Uterus (tissue), 3 donors: ENCODE measurements at regions not wholly inside any gene's neighbourhood (a gene's known extent, or its start where the extent isn't known, plus 50 kb on each side); places are given as distances from the start of the nearest gene placed in this dataset.

ENCODE experiments used
- DNase-seq, 2 donors: peaks; one replicate each; pipeline ENCODE4 v3.0.0-alpha.2; 2019 to 2020
- H3K27ac ChIP-seq, 2 donors: fragments of 200-600 bp; sonication (generic); 1 replicate in 1 of 2; 2 replicates in 1 of 2; pipeline ENCODE4 v1.5.1; 2016 to 2018
- H3K27me3 ChIP-seq, 2 donors: fragments of 200-600 bp; sonication (generic); one replicate each; pipeline ENCODE4 v1.5.1; 2018 to 2019; ENCODE audit warnings: control low read depth in 1 of 2
- H3K36me3 ChIP-seq, 2 donors: fragments of 200-600 bp; sonication (generic); one replicate each; pipeline ENCODE4 v1.5.1; 2019; ENCODE audit warnings: control low read depth in 1 of 2
- H3K4me1 ChIP-seq, 2 donors: fragments of 200-600 bp; sonication (generic); one replicate each; pipeline ENCODE4 v1.5.1; 2018 to 2019; ENCODE audit warnings: control low read depth in 1 of 2
- H3K4me3 ChIP-seq, 2 donors: fragments of 200-600 bp; sonication (generic); 1 replicate in 1 of 2; 2 replicates in 1 of 2; pipeline ENCODE4 v1.5.1; 2018 to 2019; ENCODE audit warnings: mild to moderate bottlenecking in 1 of 2
- H3K9me3 ChIP-seq, 2 donors: fragments of 200-600 bp; sonication (generic); one replicate each; pipeline ENCODE4 v1.5.1; 2019; ENCODE audit warnings: control low read depth in 1 of 2
- CTCF ChIP-seq, 4 experiments: fragments of 200-600 bp in 2 of 4; fragments of 450-650 bp in 2 of 4; sonication (generic) in 2 of 4; IDR thresholded peaks; one replicate each; pipeline ENCODE4 v1.5.1; 2016 to 2019; ENCODE audit warnings: antibody characterized with exemption in 4 of 4, mild to moderate bottlenecking in 2 of 4, moderate library complexity in 1 of 4
- POLR2A ChIP-seq, 2 donors: fragments of 450-650 bp; IDR thresholded peaks; one replicate each; pipeline ENCODE4 v1.6.1; 2016; ENCODE audit warnings: antibody characterized with exemption in 2 of 2, mild to moderate bottlenecking in 1 of 2, moderate library complexity in 1 of 2
- intact Hi-C: fragments of 100-400 bp; cut with DNase I; formaldehyde crosslinking; loops from one replicate; pipeline ENCODE4 v1.15.1; 2023; ENCODE audit warnings: low total_unique reads
- donor health status: DM: yes; HTN: yes; CAD: no.

- H3K27ac ChIP-seq: no peak overlapping the region
- no peak overlapping the region for H3K4me3 ChIP-seq
- no peak for DNase-seq
- H3K36me3 ChIP-seq: no peaks in the 10 kb centered on the region
- no peaks in the 10 kb centered on the region for H3K9me3 ChIP-seq
- H3K4me1 ChIP-seq: no peaks in the 10 kb centered on the region
- TF ChIP-seq POLR2A (IDR thresholded peaks at IDR 0.05): no peak
- no peak for TF ChIP-seq CTCF (IDR thresholded peaks at IDR 0.05)
- no peaks in the 10 kb centered on the region for H3K27me3 ChIP-seq
- intact Hi-C loops: no loop called here
These were observed 1066.9 kb upstream of the PCDH7 start for GRCh38 chr4:29653221-29653620.

GRCh38 chr4:29680644-29681043 is 1039.5 kb upstream of the PCDH7 start:
- Histone ChIP-seq H3K36me3 (no peaks in the 10 kb centered on the region), H3K27me3 (no peaks in the 10 kb centered on the region), H3K4me1 (no peaks in the 10 kb centered on the region), H3K27ac (no peak overlapping the region), H3K9me3 (no peaks in the 10 kb centered on the region), H3K4me3 (no peak overlapping the region)
- DNase-seq: no peak
- intact Hi-C loops: no loop called here
- TF ChIP-seq POLR2A (IDR thresholded peaks at IDR 0.05): no peak
- TF ChIP-seq CTCF (IDR thresholded peaks at IDR 0.05): no peak

GRCh38 chr4:29704059-29704458 is 1016.1 kb upstream of the PCDH7 start:
- Histone ChIP-seq H3K36me3 (no peaks in the 10 kb centered on the region), H3K27me3 (no peaks in the 10 kb centered on the region), H3K27ac (no peak overlapping the region), H3K4me1 (no peaks in the 10 kb centered on the region), H3K9me3 (no peaks in the 10 kb centered on the region), H3K4me3 (no peak overlapping the region)
- TF ChIP-seq POLR2A (IDR thresholded peaks at IDR 0.05): no peak
- TF ChIP-seq CTCF (IDR thresholded peaks at IDR 0.05): no peak
- no peak for DNase-seq
- intact Hi-C loops: no loop called here

GRCh38 chr4:29708473-29708872 is 1011.7 kb upstream of the PCDH7 start:
- H3K9me3 ChIP-seq: no peaks in the 10 kb centered on the region
- no peaks in the 10 kb centered on the region for H3K36me3 ChIP-seq
- no peaks in the 10 kb centered on the region for H3K4me1 ChIP-seq
- no peak overlapping the region for H3K27ac ChIP-seq
- no peaks in the 10 kb centered on the region for H3K27me3 ChIP-seq
- DNase-seq: no peak
- TF ChIP-seq CTCF (IDR thresholded peaks at IDR 0.05) (no peak), POLR2A (IDR thresholded peaks at IDR 0.05) (no peak)
- intact Hi-C loops: no loop called here
- no peak overlapping the region for H3K4me3 ChIP-seq

- H3K27me3 ChIP-seq: no peaks in the 10 kb centered on the region
- no peaks in the 10 kb centered on the region for H3K36me3 ChIP-seq
- no peak for DNase-seq
- H3K4me3 ChIP-seq: no peak overlapping the region
- TF ChIP-seq POLR2A (IDR thresholded peaks at IDR 0.05) (no peak), CTCF (IDR thresholded peaks at IDR 0.05) (no peak)
- intact Hi-C loops: no loop called here
- H3K9me3 ChIP-seq: no peaks in the 10 kb centered on the region
- no peaks in the 10 kb centered on the region for H3K4me1 ChIP-seq
- H3K27ac ChIP-seq: no peak overlapping the region
These were observed 1009.6 kb upstream of the PCDH7 start for GRCh38 chr4:29710519-29710918.
